ENCODE measurements at regions not wholly inside any gene's neighbourhood (a gene's known extent, or its start where the extent isn't known, plus 50 kb on each side); places are given as distances from the start of the nearest gene placed in this dataset.

- DNase-seq (ENCODE audit: low read depth in 2 of 3, low spot score in 1 of 3) = no peak
Observed at GRCh38 chr16:7021653-7022275, 310.9 kb upstream of the RBFOX1 start.

- DNase-seq (ENCODE audit: low read depth in 2 of 3, low spot score in 1 of 3) = no peak
Observed at GRCh38 chr16:7017006-7017662, 315.5 kb upstream of the RBFOX1 start.

DNA sequence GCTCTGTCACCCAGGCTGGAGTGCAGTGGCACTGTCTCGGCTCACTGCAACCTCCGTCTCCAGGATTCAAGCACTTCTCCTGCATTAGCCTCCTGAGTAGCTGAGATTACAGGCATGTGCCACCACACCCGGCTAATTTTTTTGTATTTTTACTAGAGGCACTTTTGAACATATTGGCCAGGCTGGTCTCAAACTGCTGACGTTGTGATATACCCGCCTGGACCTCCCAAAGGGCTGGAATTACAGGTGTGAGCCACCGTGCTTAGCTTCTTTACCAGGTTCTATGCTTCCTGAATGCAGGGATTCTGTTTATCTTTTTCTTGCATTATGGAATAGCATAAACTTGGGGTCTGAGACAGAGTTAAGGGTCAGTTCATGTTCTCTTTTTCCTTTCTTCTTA is 317.9 kb upstream of the RBFOX1 start:
- no peak for DNase-seq (ENCODE audit: low read depth in 2 of 3, low spot score in 1 of 3)

GRCh38 chr16:7013990-7014389 is 318.7 kb upstream of the RBFOX1 start:
- DNase-seq (ENCODE audit: low read depth in 2 of 3, low spot score in 1 of 3) = no peak

DNA sequence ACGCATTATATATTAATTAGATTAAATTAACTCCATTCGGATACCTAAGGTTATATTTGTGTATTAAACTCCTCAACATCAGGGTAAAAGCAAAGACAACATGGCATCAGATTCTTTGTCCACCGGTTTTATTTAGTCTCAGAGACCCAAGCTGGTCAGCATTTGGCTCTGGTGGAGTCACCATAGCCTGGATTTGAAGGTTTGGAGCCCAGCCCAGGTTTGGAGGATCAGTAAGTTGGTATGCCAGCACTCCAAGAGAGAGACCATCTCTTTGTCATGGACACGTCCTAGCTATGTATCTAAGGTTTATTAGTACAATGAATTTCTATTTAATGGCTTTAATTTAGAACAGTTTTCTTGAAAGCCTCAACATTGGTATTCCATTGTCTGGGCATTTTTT is 328.4 kb upstream of the RBFOX1 start:
- no peak for DNase-seq (ENCODE audit: low read depth in 2 of 3, low spot score in 1 of 3)

DNA sequence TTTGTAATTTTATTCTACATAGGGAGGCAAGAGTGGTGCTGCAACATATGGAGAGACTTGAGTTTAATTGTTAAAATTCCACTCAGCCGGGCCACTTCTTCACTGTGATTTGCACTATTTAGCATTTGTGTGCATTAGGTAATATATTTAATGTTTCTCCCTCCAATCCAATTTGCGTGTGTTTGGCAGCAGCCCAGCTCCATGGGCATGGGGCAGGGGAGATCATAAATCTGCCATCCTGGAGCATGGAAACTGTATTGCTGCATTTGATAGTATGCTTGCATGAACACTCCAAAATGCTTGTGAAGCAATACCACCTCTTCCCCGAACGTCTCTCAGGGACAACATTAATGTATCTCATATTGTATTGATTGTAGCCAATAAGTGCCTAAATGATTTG is 339.1 kb upstream of the RBFOX1 start:
- DNase-seq (ENCODE audit: low read depth in 2 of 3, low spot score in 1 of 3) = no peak

- no peak for DNase-seq (ENCODE audit: low read depth in 2 of 3, low spot score in 1 of 3)
Observed at GRCh38 chr16:6988846-6989245, 343.8 kb upstream of the RBFOX1 start.

- DNase-seq (ENCODE audit: low read depth in 2 of 3, low spot score in 1 of 3) = no peak
Observed at GRCh38 chr16:6977916-6978315, 354.7 kb upstream of the RBFOX1 start.

- no peak for DNase-seq (ENCODE audit: low read depth in 2 of 3, low spot score in 1 of 3)
Observed at GRCh38 chr16:6977291-6977690, 355.4 kb upstream of the RBFOX1 start.

- no peak for DNase-seq (ENCODE audit: low read depth in 2 of 3, low spot score in 1 of 3)
Observed at GRCh38 chr16:6976716-6977115, 355.9 kb upstream of the RBFOX1 start.

DNA sequence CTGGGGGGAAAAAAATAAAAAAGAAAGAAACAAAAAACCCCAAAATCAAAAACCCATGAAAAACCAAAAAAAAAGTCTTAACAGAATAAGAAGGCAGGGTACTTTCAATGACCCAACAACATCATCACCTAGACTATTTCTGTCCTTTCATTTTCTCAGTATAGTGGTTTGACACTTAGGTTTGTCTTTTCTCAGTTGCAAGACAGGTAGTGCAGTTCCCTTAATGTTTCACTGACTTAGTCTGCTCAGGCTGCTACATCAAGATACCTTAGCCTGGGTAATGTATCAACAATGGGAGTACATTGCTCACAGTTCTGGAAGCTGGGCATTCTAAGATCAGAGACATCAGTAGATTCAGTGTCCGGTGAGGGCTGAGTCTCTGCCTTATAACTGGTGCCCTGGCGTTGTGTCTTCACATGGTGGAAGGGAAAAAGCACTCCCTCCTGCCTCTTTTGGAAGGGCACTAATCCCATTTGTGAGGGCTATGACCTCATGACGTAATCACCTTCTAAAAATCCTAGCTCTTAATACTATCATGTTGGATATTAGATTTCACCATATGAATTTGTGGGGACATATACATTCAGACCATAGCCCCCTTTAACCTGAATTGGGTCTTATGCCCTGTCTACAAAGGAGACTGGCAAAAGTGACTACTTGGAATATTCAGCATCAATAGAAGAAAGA is 362.3 kb upstream of the RBFOX1 start:
- no peak for DNase-seq (ENCODE audit: low read depth in 2 of 3, low spot score in 1 of 3)

- DNase-seq (ENCODE audit: low read depth in 2 of 3, low spot score in 1 of 3) = no peak
Observed at GRCh38 chr16:6969594-6969993, 363.1 kb upstream of the RBFOX1 start.

DNA sequence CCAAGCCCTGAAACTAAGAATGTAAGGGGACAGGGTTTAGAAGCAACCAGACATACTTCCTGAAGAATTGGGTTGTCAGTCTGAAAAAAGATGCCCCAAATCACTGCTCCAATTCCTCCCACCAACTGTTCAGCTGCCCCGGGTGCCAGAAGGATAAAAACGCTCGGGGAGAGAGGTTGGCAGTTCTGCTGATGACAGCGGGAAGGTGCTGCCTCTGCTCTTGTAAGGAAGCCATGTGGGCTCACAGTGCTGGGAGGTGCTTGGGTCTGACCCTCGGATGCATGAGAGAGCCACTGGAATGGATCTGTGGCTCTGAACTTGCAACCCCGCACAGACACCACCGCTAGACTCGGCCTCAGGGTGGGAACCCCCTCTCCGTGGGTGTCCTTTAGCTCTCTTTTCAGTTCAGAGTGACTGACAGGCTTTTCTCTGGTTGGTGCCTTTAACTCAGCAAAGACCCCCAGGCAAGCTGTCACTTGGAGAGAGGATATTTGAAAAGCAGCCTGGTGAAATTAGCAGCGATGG is 364.8 kb upstream of the RBFOX1 start:
- DNase-seq (ENCODE audit: low read depth in 2 of 3, low spot score in 1 of 3) = no peak

DNA sequence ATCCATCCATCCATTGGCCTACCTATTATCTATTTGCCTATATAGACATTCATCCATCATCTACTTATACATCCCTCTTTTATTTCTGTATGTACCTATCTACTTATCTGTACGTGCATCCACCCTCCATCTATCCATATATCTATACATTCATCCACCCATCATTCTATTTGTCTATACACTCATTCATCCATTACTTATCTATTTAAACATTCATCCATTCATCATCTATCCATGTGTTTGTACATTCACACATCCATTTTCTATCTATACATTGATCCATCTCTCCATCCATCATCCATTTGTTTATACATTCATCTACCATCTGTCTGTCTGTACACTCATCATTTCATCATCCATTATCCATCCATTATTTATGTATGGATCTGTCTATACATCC is 365.7 kb upstream of the RBFOX1 start:
- DNase-seq (ENCODE audit: low read depth in 2 of 3, low spot score in 1 of 3) = no peak

DNA sequence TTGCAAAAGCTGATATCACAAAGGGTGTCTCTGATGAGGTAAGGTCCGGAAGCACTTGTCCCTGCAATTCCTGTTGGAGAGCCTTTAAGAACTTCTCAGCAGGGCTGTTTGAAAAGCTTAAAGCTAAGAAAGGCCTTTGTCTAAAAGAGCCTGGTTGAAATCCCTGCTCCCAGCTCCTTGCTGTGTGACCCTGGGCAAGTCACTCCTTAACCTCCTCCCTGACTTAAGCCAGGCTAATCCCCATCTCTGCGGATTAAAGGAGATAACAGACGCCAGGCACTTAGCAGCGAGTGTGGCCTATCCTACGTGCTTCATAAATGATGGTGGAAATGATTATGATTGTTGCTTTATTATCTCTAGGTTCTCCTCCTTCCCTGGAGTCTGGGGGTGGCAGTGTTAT is 368.0 kb upstream of the RBFOX1 start:
- DNase-seq (ENCODE audit: low read depth in 2 of 3, low spot score in 1 of 3) = no peak

- no peak for DNase-seq (ENCODE audit: low read depth in 2 of 3, low spot score in 1 of 3)
Observed at GRCh38 chr16:6961704-6962103, 370.9 kb upstream of the RBFOX1 start.

- DNase-seq (ENCODE audit: low read depth in 2 of 3, low spot score in 1 of 3) = no peak
Observed at GRCh38 chr16:6958184-6958583, 374.5 kb upstream of the RBFOX1 start.

DNA sequence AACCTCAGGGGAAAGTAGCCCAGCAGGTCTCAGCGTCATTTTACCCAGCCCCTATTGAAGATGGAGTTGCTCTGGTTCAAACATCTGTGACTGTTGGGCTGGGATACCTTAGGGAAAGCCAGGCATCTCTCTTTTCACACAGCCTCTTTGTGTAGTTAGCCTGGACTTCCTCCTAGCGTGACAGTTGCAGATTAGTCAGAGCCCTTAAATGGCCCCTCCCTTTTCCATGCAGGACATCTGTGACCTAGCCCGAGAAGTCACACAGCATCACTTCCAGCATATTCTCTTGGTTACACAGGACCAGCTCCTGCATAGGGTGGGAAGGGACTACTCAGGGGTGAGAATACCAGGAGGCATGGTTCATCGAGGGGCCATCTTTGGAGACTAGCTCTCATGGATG is 375.0 kb upstream of the RBFOX1 start:
- DNase-seq (ENCODE audit: low read depth in 2 of 3, low spot score in 1 of 3) = no peak

GRCh38 chr16:6956511-6956910 is 376.1 kb upstream of the RBFOX1 start:
- DNase-seq (ENCODE audit: low read depth in 2 of 3, low spot score in 1 of 3) = no peak

- no peak for DNase-seq (ENCODE audit: low read depth in 2 of 3, low spot score in 1 of 3)
Observed at GRCh38 chr16:6955303-6955702, 377.3 kb upstream of the RBFOX1 start.

GRCh38 chr16:6949240-6949639 is 383.4 kb upstream of the RBFOX1 start:
- no peak for DNase-seq (ENCODE audit: low read depth in 2 of 3, low spot score in 1 of 3)

DNA sequence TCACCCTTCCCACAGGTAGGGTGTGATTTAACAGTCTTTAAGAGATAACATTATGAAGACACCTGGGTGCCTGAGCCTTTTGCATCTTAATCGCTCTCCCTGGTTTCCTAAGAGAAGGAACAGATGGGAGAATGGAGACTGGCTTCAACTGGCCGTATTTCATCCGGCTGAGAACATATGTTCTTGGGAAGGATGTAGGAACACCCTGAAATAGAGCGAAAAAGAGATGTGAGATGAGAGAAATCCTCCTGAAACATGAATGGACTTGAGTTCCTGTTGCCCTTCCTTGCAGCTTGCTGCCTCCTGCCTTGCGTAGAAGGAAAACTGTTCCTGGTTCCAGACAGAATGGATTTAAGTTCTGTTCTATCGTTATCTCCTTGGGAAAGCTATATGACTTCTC is 385.4 kb upstream of the RBFOX1 start:
- DNase-seq (ENCODE audit: low read depth in 2 of 3, low spot score in 1 of 3) = no peak
